H1 (cell line): ENCODE measurements at regions not wholly inside any gene's neighbourhood (a gene's known extent, or its start where the extent isn't known, plus 50 kb on each side); places are given as distances from the start of the nearest gene placed in this dataset.

Experiments
- CTCF ChIA-PET: fragments of 300-600 bp; sonication (Branson Sonifier 250); formaldehyde crosslinking; loops from one replicate; lab custom pipeline; 2021; ENCODE audit not compliant: partially characterized antibody; lab: Charles Lee
- POLR2A ChIA-PET: fragments of 300-600 bp; sonication (Branson Sonifier 250); formaldehyde crosslinking; loops from one replicate; lab custom pipeline; 2021; ENCODE audit warnings: inconsistent platforms; ENCODE audit not compliant: partially characterized antibody; lab: Charles Lee
- DNase-seq, 2 experiments: peaks; one replicate each; pipeline versions ENCODE4 v3.0.0 to v3.0.0-alpha.2; 2010 to 2022; ENCODE audit warnings: low spot score in 2 of 2, low read depth in 1 of 2, mixed read lengths in 1 of 2
- FAIRE-seq: peaks from 2 replicates; lab custom pipeline; 2011; peaks lifted over from hg19 to GRCh38; lab: Jason Lieb, UNC
- H2AFZ ChIP-seq: 2 replicates; pipeline ENCODE4 v1.8.1; 2012; ENCODE audit warnings: low read length, inconsistent platforms
- H2AK5ac ChIP-seq: 2 replicates; pipeline ENCODE4 v1.6.1; 2013; ENCODE audit warnings: low read depth, low read length
- H2BK120ac ChIP-seq: replicated peaks from 2 replicates; pipeline ENCODE3; 2013; ENCODE audit warnings: low read depth, low read length, inconsistent platforms
- H2BK12ac ChIP-seq: 2 replicates; pipeline ENCODE4 v1.6.1; 2013; ENCODE audit warnings: low read depth, low read length
- H2BK15ac ChIP-seq: 2 replicates; pipeline ENCODE4 v1.6.1; 2013; ENCODE audit warnings: low read length
- H2BK20ac ChIP-seq: 2 replicates; pipeline ENCODE4 v1.6.1; 2013; ENCODE audit warnings: low read length
- H2BK5ac ChIP-seq: 2 replicates; pipeline ENCODE4 v1.6.1; 2013; ENCODE audit warnings: low read depth, low read length
- H3K14ac ChIP-seq: 2 replicates; pipeline ENCODE4 v1.6.1; 2013; ENCODE audit warnings: inconsistent platforms; ENCODE audit not compliant: insufficient read length
- H3K18ac ChIP-seq: 2 replicates; pipeline ENCODE4 v1.6.1; 2013; ENCODE audit warnings: low read length; ENCODE audit errors: extremely low read depth
- H3K23ac ChIP-seq: 2 replicates; pipeline ENCODE4 v1.6.1; 2013; ENCODE audit warnings: inconsistent platforms; ENCODE audit not compliant: insufficient read length
- H3K23me2 ChIP-seq: 2 replicates; pipeline ENCODE4 v1.6.1; 2013; ENCODE audit warnings: low read depth, low read length
- H3K27ac ChIP-seq: 2 replicates; pipeline ENCODE4 v1.6.1; 2011; ENCODE audit warnings: low read depth, low read length, inconsistent platforms
- H3K27me3 ChIP-seq, 4 experiments: replicated peaks in 1 of 4; 1 replicate in 1 of 4; 2 replicates in 3 of 4; pipeline versions ENCODE4 v1.6.1 to v1.8.1; 2011 to 2013; ENCODE audit warnings: low read length in 3 of 4, mild to moderate bottlenecking in 3 of 4, inconsistent platforms in 2 of 4, mixed read lengths in 2 of 4, moderate library complexity in 1 of 4; ENCODE audit not compliant: control insufficient read depth in 3 of 4, insufficient read depth in 3 of 4; ENCODE audit errors: extremely low read depth in 1 of 4
- H3K36me3 ChIP-seq, 4 experiments: 2 replicates each; pipeline versions ENCODE4 v1.6.1 to v1.8.1; 2011 to 2013; ENCODE audit warnings: mild to moderate bottlenecking in 4 of 4, low read length in 3 of 4, moderate library complexity in 2 of 4, control low read depth in 1 of 4, inconsistent platforms in 1 of 4; ENCODE audit not compliant: insufficient read depth in 4 of 4, control insufficient read depth in 2 of 4
- H3K4ac ChIP-seq: replicated peaks from 2 replicates; pipeline ENCODE3; 2013; ENCODE audit warnings: low read length, low read depth, mixed read lengths, inconsistent platforms; ENCODE audit not compliant: insufficient read length
- H3K4me1 ChIP-seq, 4 experiments: replicated peaks in 1 of 4; 1 replicate in 1 of 4; 2 replicates in 3 of 4; pipeline versions ENCODE4 v1.6.1 to v1.8.1; 2011 to 2013; ENCODE audit warnings: low read length in 3 of 4, inconsistent platforms in 2 of 4, mixed read lengths in 1 of 4; ENCODE audit not compliant: insufficient read depth in 4 of 4, control insufficient read depth in 3 of 4
- H3K4me2 ChIP-seq, 2 experiments: 2 replicates each; pipeline versions ENCODE4 v1.6.1 to v1.8.1; 2011 to 2013; ENCODE audit warnings: low read depth in 2 of 2, low read length in 2 of 2, control low read depth in 1 of 2, inconsistent platforms in 1 of 2, mild to moderate bottlenecking in 1 of 2; ENCODE audit not compliant: insufficient read depth in 1 of 2
- H3K4me3 ChIP-seq, 4 experiments: fragments of 200-600, 300-600 bp in 1 of 4; sonication (generic), shearing (Covaris generic), sonication (Bioruptor Twin) in 1 of 4; 2 replicates each; pipeline versions ENCODE4 v1.5.1 to v1.8.1; 2011 to 2016; ENCODE audit warnings: low read length in 4 of 4, low read depth in 3 of 4, control low read depth in 2 of 4, inconsistent platforms in 2 of 4, mild to moderate bottlenecking in 2 of 4, mixed read lengths in 1 of 4, moderate library complexity in 1 of 4; ENCODE audit not compliant: insufficient read depth in 2 of 4; ENCODE audit errors: extremely low read depth in 1 of 4
- H3K56ac ChIP-seq: replicated peaks from 2 replicates; pipeline ENCODE3; 2013; ENCODE audit warnings: low read depth, mild to moderate bottlenecking, mixed read lengths, low read length, inconsistent platforms; ENCODE audit not compliant: insufficient read length
- H3K79me1 ChIP-seq: 2 replicates; pipeline ENCODE4 v1.6.1; 2013; ENCODE audit warnings: low read depth, low read length, control low read depth
- H3K79me2 ChIP-seq, 2 experiments: 2 replicates each; pipeline versions ENCODE4 v1.6.1 to v1.8.1; 2012 to 2013; ENCODE audit warnings: low read length in 2 of 2, mild to moderate bottlenecking in 2 of 2, inconsistent platforms in 1 of 2; ENCODE audit not compliant: insufficient read depth in 2 of 2, control insufficient read depth in 1 of 2
- H3K9ac ChIP-seq, 4 experiments: replicated peaks in 1 of 4; 1 replicate in 1 of 4; 2 replicates in 3 of 4; pipeline versions ENCODE4 v1.6.1 to v1.8.1; 2011 to 2013; ENCODE audit warnings: low read depth in 3 of 4, low read length in 3 of 4, control low read depth in 2 of 4, mild to moderate bottlenecking in 2 of 4, moderate library complexity in 2 of 4, inconsistent platforms in 1 of 4; ENCODE audit errors: extremely low read depth in 1 of 4
- H3K9me3 ChIP-seq, 2 experiments: 2 replicates each; pipeline versions ENCODE4 v1.6.1 to v1.8.1; 2012 to 2013; ENCODE audit warnings: mild to moderate bottlenecking in 2 of 2, moderate library complexity in 2 of 2, control low read depth in 1 of 2, inconsistent platforms in 1 of 2, low read depth in 1 of 2, low read length in 1 of 2, mixed read lengths in 1 of 2; ENCODE audit not compliant: insufficient read depth in 2 of 2
- H4K20me1 ChIP-seq, 2 experiments: replicated peaks in 1 of 2; 2 replicates each; pipeline versions ENCODE3 to v1.8.1; 2011 to 2013; ENCODE audit warnings: inconsistent platforms in 2 of 2, low read length in 2 of 2, mild to moderate bottlenecking in 1 of 2; ENCODE audit not compliant: insufficient read depth in 2 of 2, control insufficient read depth in 1 of 2
- H4K5ac ChIP-seq: 2 replicates; pipeline ENCODE4 v1.6.1; 2013; ENCODE audit warnings: low read length, low read depth, mixed read lengths, inconsistent platforms; ENCODE audit not compliant: insufficient read length
- H4K8ac ChIP-seq: 2 replicates; pipeline ENCODE4 v1.8.0; 2013; ENCODE audit warnings: mild to moderate bottlenecking, moderate library complexity, low read length, inconsistent platforms; ENCODE audit not compliant: insufficient read depth; ENCODE audit errors: extremely low read depth
- H4K91ac ChIP-seq: replicated peaks from 2 replicates; pipeline ENCODE3; 2013; ENCODE audit warnings: low read length, mixed read lengths, inconsistent platforms; ENCODE audit not compliant: insufficient read length
- RFX5 ChIP-seq: IDR thresholded peaks from 2 replicates; pipeline ENCODE4 v1.6.1; 2011; ENCODE audit warnings: low read depth, low read length, improper control_type of control experiment, borderline replicate concordance
- WGBS, 2 experiments: shearing (Covaris generic) in 1 of 2; methylation state at CpG; one replicate each; pipeline versions ENCODE4 v1.1.6 to v1.1.7; 2013 to 2015; ENCODE audit warnings: low lambda C conversion rate in 2 of 2, mixed read lengths in 2 of 2, inconsistent platforms in 1 of 2, low coverage in 1 of 2, missing lambda C conversion rate in 1 of 2; ENCODE audit not compliant: insufficient replicate concordance in 2 of 2, insufficient coverage in 1 of 2, insufficient read length in 1 of 2; ENCODE audit errors: extremely low coverage in 1 of 2, missing lambda C conversion rate in 1 of 2; 5-methylcytosine and 5-hydroxymethylcytosine counted together

- Histone ChIP-seq H3K79me1 (no peaks in the 10 kb centered on the region), H2BK12ac (no peak overlapping the region), H3K36me3 (no peaks in the 10 kb centered on the region), H3K23me2 (no peaks in the 10 kb centered on the region), H3K4me2 (no peak overlapping the region), H2BK20ac (no peak overlapping the region), H3K9ac (no peak overlapping the region), H2BK120ac (no peak overlapping the region), H2BK5ac (no peak overlapping the region), H3K56ac (no peak overlapping the region), H2BK15ac (no peak overlapping the region), H4K5ac (no peak overlapping the region), H3K14ac (no peak overlapping the region), H3K27ac (no peak overlapping the region), H4K8ac (no peak overlapping the region), H3K27me3 (no peaks in the 10 kb centered on the region), H4K20me1 (no peaks in the 10 kb centered on the region), H2AFZ (no peak overlapping the region), H2AK5ac (no peak overlapping the region), H3K23ac (no peak overlapping the region), H4K91ac (no peak overlapping the region), H3K4ac (no peak overlapping the region), H3K4me3 (no peak overlapping the region), H3K9me3 (no peaks in the 10 kb centered on the region), H3K4me1 (peaks cover 0 to 3% (median 2%) of the 10 kb centered on the region in 4 experiments; a peak in 4 of 7 replicates), H3K18ac (no peak overlapping the region), H3K79me2 (no peaks in the 10 kb centered on the region)
- ChIA-PET POLR2A (no interaction called here), CTCF (interaction anchor here (1.8 kb wide), 1 partner anchor 18 kb away, joined by 10 read pairs; no protein-coding TSS in a partner anchor)
- FAIRE-seq (no peak), DNase-seq (no peak)
- no peak for TF ChIP-seq RFX5
- 86% methylated on average over 5 of the region's 5 CpGs; no CpG with 5 or more reads in 1 of the 2 experiments for WGBS, 2 experiments
Measured at GRCh38 chr21:16590186-16590585, 860.4 kb downstream of the USP25 start.
